ENCODE measurements at regions not wholly inside any gene's neighbourhood (a gene's known extent, or its start where the extent isn't known, plus 50 kb on each side); places are given as distances from the start of the nearest gene placed in this dataset.

GRCh38 chr5:40317023-40317422, 362.7 kb upstream of the PTGER4 start:
- H3K27me3 ChIP-seq (ENCODE audit: control insufficient read depth, insufficient read depth, low read length), result no peaks in the 10 kb centered on the region
- H3K36me3 ChIP-seq (ENCODE audit: control insufficient read depth, insufficient read depth, low read length), result no peaks in the 10 kb centered on the region
- no peak for FAIRE-seq
- H3K4me3 ChIP-seq (ENCODE audit: low read depth, low read length), result no peak overlapping the region
- TF ChIP-seq CTCF (IDR thresholded peaks at IDR 0.05; ENCODE audit: insufficient read depth, low read length, severe bottlenecking), result no peak
- no peak for DNase-seq (ENCODE audit: low read depth)

GRCh38 chr5:40315126-40315525, 364.6 kb upstream of the PTGER4 start:
- H3K27me3 ChIP-seq (ENCODE audit: control insufficient read depth, insufficient read depth, low read length), result no peaks in the 10 kb centered on the region
- DNase-seq (ENCODE audit: low read depth) (no peak), FAIRE-seq (no peak)
- TF ChIP-seq CTCF (IDR thresholded peaks at IDR 0.05; ENCODE audit: insufficient read depth, low read length, severe bottlenecking), result no peak
- no peak overlapping the region for H3K4me3 ChIP-seq (ENCODE audit: low read depth, low read length)
- no peaks in the 10 kb centered on the region for H3K36me3 ChIP-seq (ENCODE audit: control insufficient read depth, insufficient read depth, low read length)

GRCh38 chr5:40314275-40314674, 365.4 kb upstream of the PTGER4 start:
- H3K36me3 ChIP-seq (ENCODE audit: control insufficient read depth, insufficient read depth, low read length), result no peaks in the 10 kb centered on the region
- no peak for DNase-seq (ENCODE audit: low read depth)
- H3K4me3 ChIP-seq (ENCODE audit: low read depth, low read length), result no peak overlapping the region
- no peaks in the 10 kb centered on the region for H3K27me3 ChIP-seq (ENCODE audit: control insufficient read depth, insufficient read depth, low read length)
- TF ChIP-seq CTCF (IDR thresholded peaks at IDR 0.05; ENCODE audit: insufficient read depth, low read length, severe bottlenecking), result no peak
- no peak for FAIRE-seq

- H3K27me3 ChIP-seq (ENCODE audit: control insufficient read depth, insufficient read depth, low read length), result no peaks in the 10 kb centered on the region
- no peak for DNase-seq (ENCODE audit: low read depth)
- FAIRE-seq, result no peak
- H3K4me3 ChIP-seq (ENCODE audit: low read depth, low read length), result no peak overlapping the region
- no peaks in the 10 kb centered on the region for H3K36me3 ChIP-seq (ENCODE audit: control insufficient read depth, insufficient read depth, low read length)
- no peak for TF ChIP-seq CTCF (IDR thresholded peaks at IDR 0.05; ENCODE audit: insufficient read depth, low read length, severe bottlenecking)
Observed at GRCh38 chr5:40312205-40312604, 367.5 kb upstream of the PTGER4 start.

- TF ChIP-seq CTCF (IDR thresholded peaks at IDR 0.05; ENCODE audit: insufficient read depth, low read length, severe bottlenecking), result no peak
- H3K27me3 ChIP-seq (ENCODE audit: control insufficient read depth, insufficient read depth, low read length), result no peaks in the 10 kb centered on the region
- DNase-seq (ENCODE audit: low read depth), result no peak
- no peak for FAIRE-seq
- H3K36me3 ChIP-seq (ENCODE audit: control insufficient read depth, insufficient read depth, low read length), result no peaks in the 10 kb centered on the region
- no peak overlapping the region for H3K4me3 ChIP-seq (ENCODE audit: low read depth, low read length)
Observed at GRCh38 chr5:40309851-40310250, 369.9 kb upstream of the PTGER4 start.

- no peak for FAIRE-seq
- DNase-seq (ENCODE audit: low read depth), result no peak
- TF ChIP-seq CTCF (IDR thresholded peaks at IDR 0.05; ENCODE audit: insufficient read depth, low read length, severe bottlenecking), result no peak
Observed at GRCh38 chr5:40308867-40309266, 370.8 kb upstream of the PTGER4 start.

More at GRCh38 chr5:40308867-40309266, 370.8 kb upstream of the PTGER4 start:
- Histone ChIP-seq H3K4me3 (ENCODE audit: low read depth, low read length) (no peak overlapping the region), H3K27me3 (ENCODE audit: control insufficient read depth, insufficient read depth, low read length) (no peaks in the 10 kb centered on the region), H3K36me3 (ENCODE audit: control insufficient read depth, insufficient read depth, low read length) (no peaks in the 10 kb centered on the region)

Measured in bronchial epithelial cell (primary cell).